AG10803 (cell line): ENCODE measurements at regions not wholly inside any gene's neighbourhood (a gene's known extent, or its start where the extent isn't known, plus 50 kb on each side); places are given as distances from the start of the nearest gene placed in this dataset.
A peak's percentile ranks its signal among the peaks of the same experiment; 100 is the strongest.

Experiments
- DNase-seq: peaks from one replicate; pipeline ENCODE4 v3.0.0; 2010; ENCODE audit warnings: low read depth
- H3K4me3 ChIP-seq: 2 replicates; pipeline ENCODE4 v1.5.1; 2011; ENCODE audit warnings: mild to moderate bottlenecking, low read length, control low read depth
- TF ChIP-seq, protein P1 (sequence below): conservative IDR thresholded peaks from 2 replicates; pipeline ENCODE4 v1.5.1; 2011; ENCODE audit warnings: mild to moderate bottlenecking, low read length, control low read depth, inconsistent platforms

- TF ChIP-seq, protein P1, sequence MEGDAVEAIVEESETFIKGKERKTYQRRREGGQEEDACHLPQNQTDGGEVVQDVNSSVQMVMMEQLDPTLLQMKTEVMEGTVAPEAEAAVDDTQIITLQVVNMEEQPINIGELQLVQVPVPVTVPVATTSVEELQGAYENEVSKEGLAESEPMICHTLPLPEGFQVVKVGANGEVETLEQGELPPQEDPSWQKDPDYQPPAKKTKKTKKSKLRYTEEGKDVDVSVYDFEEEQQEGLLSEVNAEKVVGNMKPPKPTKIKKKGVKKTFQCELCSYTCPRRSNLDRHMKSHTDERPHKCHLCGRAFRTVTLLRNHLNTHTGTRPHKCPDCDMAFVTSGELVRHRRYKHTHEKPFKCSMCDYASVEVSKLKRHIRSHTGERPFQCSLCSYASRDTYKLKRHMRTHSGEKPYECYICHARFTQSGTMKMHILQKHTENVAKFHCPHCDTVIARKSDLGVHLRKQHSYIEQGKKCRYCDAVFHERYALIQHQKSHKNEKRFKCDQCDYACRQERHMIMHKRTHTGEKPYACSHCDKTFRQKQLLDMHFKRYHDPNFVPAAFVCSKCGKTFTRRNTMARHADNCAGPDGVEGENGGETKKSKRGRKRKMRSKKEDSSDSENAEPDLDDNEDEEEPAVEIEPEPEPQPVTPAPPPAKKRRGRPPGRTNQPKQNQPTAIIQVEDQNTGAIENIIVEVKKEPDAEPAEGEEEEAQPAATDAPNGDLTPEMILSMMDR, result no peak
Measured at GRCh38 chr14:97878727-97879126, 1081.5 kb downstream of the VRK1 start.

GRCh38 chr14:97887690-97888089 is 1090.5 kb downstream of the VRK1 start:
- no peak overlapping the region for H3K4me3 ChIP-seq
- no peak for DNase-seq
- TF ChIP-seq, protein P1, result no peak

More at GRCh38 chr14:97878727-97879126, 1081.5 kb downstream of the VRK1 start:
- no peak overlapping the region for H3K4me3 ChIP-seq
- DNase-seq, result peak; percentile 30

DNA sequence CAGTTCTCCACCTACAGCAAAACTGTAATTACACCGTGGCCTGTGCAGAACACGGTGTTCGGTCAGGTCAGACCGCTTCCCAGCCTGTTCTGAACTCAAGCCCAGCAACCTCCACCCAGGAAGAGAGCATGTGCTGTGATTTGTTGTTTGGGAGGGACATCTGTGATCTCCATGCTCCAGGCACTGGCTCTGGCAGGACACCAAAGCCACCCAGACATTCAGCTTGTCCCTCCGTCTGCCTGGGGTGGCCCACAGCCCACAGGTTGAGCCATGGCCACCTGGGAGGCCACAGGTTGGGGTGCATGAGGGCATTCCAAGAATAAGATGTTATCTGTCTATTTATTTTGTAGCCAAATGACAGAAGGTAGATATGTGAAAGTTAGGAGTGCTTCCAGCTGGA is 1091.1 kb downstream of the VRK1 start:
- no peak overlapping the region for H3K4me3 ChIP-seq
- no peak for DNase-seq
- TF ChIP-seq, protein P1, result no peak

- TF ChIP-seq, protein P1, result no peak
- no peak overlapping the region for H3K4me3 ChIP-seq
- no peak for DNase-seq
Measured at GRCh38 chr14:97891515-97891914, 1094.3 kb downstream of the VRK1 start.

GRCh38 chr14:97894552-97894951 is 1097.4 kb downstream of the VRK1 start:
- TF ChIP-seq, protein P1, result no peak
- DNase-seq, result no peak
- H3K4me3 ChIP-seq, result no peak overlapping the region

GRCh38 chr14:97900196-97900854 is 1103.1 kb downstream of the VRK1 start:
- H3K4me3 ChIP-seq, result no peak overlapping the region
- DNase-seq, result no peak
- TF ChIP-seq, protein P1, result no peak

- DNase-seq, result no peak
- TF ChIP-seq, protein P1, result no peak
- no peak overlapping the region for H3K4me3 ChIP-seq
Measured at GRCh38 chr14:97902630-97903029, 1105.4 kb downstream of the VRK1 start.
